ENCODE measurements at regions not wholly inside any gene's neighbourhood (a gene's known extent, or its start where the extent isn't known, plus 50 kb on each side); places are given as distances from the start of the nearest gene placed in this dataset.

GRCh38 chrX:113370006-113370405, 529.4 kb upstream of the AMOT start:
- TF ChIP-seq, protein P1, sequence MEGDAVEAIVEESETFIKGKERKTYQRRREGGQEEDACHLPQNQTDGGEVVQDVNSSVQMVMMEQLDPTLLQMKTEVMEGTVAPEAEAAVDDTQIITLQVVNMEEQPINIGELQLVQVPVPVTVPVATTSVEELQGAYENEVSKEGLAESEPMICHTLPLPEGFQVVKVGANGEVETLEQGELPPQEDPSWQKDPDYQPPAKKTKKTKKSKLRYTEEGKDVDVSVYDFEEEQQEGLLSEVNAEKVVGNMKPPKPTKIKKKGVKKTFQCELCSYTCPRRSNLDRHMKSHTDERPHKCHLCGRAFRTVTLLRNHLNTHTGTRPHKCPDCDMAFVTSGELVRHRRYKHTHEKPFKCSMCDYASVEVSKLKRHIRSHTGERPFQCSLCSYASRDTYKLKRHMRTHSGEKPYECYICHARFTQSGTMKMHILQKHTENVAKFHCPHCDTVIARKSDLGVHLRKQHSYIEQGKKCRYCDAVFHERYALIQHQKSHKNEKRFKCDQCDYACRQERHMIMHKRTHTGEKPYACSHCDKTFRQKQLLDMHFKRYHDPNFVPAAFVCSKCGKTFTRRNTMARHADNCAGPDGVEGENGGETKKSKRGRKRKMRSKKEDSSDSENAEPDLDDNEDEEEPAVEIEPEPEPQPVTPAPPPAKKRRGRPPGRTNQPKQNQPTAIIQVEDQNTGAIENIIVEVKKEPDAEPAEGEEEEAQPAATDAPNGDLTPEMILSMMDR (IDR thresholded peaks at IDR 0.05) = no peak
- TF ChIP-seq POLR2AphosphoS5 (IDR thresholded peaks at IDR 0.05) (no peak), POLR2A (IDR thresholded peaks at IDR 0.05) (no peak)
